H9 (cell line): ENCODE measurements at regions not wholly inside any gene's neighbourhood (a gene's known extent, or its start where the extent isn't known, plus 50 kb on each side); places are given as distances from the start of the nearest gene placed in this dataset.

Source experiments
- DNase-seq: peaks from one replicate; pipeline ENCODE4 v3.0.0-alpha.2; 2017
- H2AFZ ChIP-seq: one replicate; pipeline ENCODE4 v1.6.1; 2013; ENCODE audit warnings: mild to moderate bottlenecking, low read length, control low read depth, moderate library complexity
- H2AK5ac ChIP-seq: 2 replicates; pipeline ENCODE4 v1.6.1; 2013; ENCODE audit warnings: low read length, control low read depth, mixed read lengths; ENCODE audit not compliant: insufficient read length
- H2BK120ac ChIP-seq: one replicate; pipeline ENCODE4 v1.6.1; 2013; ENCODE audit warnings: low read depth, mild to moderate bottlenecking, low read length, control low read depth, inconsistent platforms; ENCODE audit not compliant: poor library complexity, severe bottlenecking
- H2BK12ac ChIP-seq: 2 replicates; pipeline ENCODE4 v1.6.1; 2013; ENCODE audit warnings: low read length, control low read depth, mixed read lengths, low read depth; ENCODE audit not compliant: insufficient read length
- H2BK15ac ChIP-seq: 2 replicates; pipeline ENCODE4 v1.6.1; 2013; ENCODE audit warnings: low read depth, low read length, control low read depth
- H2BK20ac ChIP-seq: one replicate; pipeline ENCODE4 v1.6.1; 2013; ENCODE audit warnings: low read depth, mild to moderate bottlenecking, low read length, control low read depth, inconsistent platforms; ENCODE audit not compliant: poor library complexity, severe bottlenecking
- H2BK5ac ChIP-seq: 2 replicates; pipeline ENCODE4 v1.6.1; 2013; ENCODE audit warnings: low read length, control low read depth, mixed read lengths; ENCODE audit not compliant: insufficient read length
- H3K14ac ChIP-seq: 2 replicates; pipeline ENCODE4 v1.6.1; 2013; ENCODE audit warnings: low read length, control low read depth; ENCODE audit not compliant: insufficient read depth
- H3K18ac ChIP-seq: 2 replicates; pipeline ENCODE4 v1.6.1; 2013; ENCODE audit warnings: low read depth, mild to moderate bottlenecking, mixed read lengths, low read length, control low read depth; ENCODE audit not compliant: insufficient read length
- H3K23ac ChIP-seq: 2 replicates; pipeline ENCODE4 v1.6.1; 2013; ENCODE audit warnings: low read length, control low read depth, mixed read lengths, low read depth; ENCODE audit not compliant: insufficient read length
- H3K23me2 ChIP-seq: 2 replicates; pipeline ENCODE4 v1.6.1; 2013; ENCODE audit warnings: low read depth, mild to moderate bottlenecking, mixed read lengths, low read length, control low read depth; ENCODE audit not compliant: insufficient read length, poor library complexity, severe bottlenecking
- H3K27ac ChIP-seq: 2 replicates; pipeline ENCODE4 v1.5.1; 2013; ENCODE audit warnings: low read length, control low read depth, mixed read lengths, low read depth; ENCODE audit not compliant: insufficient read length
- H3K27me3 ChIP-seq: 2 replicates; pipeline ENCODE4 v1.6.1; 2013; ENCODE audit warnings: low read length, control low read depth, inconsistent platforms; ENCODE audit not compliant: insufficient read depth
- H3K4ac ChIP-seq: 2 replicates; pipeline ENCODE4 v1.6.1; 2013; ENCODE audit warnings: low read depth, mild to moderate bottlenecking, control low read depth, inconsistent platforms, low read length, moderate library complexity
- H3K4me1 ChIP-seq: 2 replicates; pipeline ENCODE4 v1.6.1; 2013; ENCODE audit warnings: low read length, control low read depth, inconsistent platforms; ENCODE audit not compliant: insufficient read depth
- H3K4me2 ChIP-seq: 2 replicates; pipeline ENCODE4 v1.6.1; 2013; ENCODE audit warnings: low read length, control low read depth, mixed read lengths; ENCODE audit not compliant: insufficient read length, insufficient read depth
- H3K56ac ChIP-seq: 2 replicates; pipeline ENCODE4 v1.6.1; 2013; ENCODE audit warnings: low read depth, mild to moderate bottlenecking, mixed read lengths, low read length, control low read depth; ENCODE audit not compliant: insufficient read length
- H3K79me1 ChIP-seq: 2 replicates; pipeline ENCODE4 v1.6.1; 2013; ENCODE audit warnings: low read depth, mild to moderate bottlenecking, moderate library complexity, low read length, control low read depth, inconsistent platforms; ENCODE audit not compliant: insufficient read depth, poor library complexity, severe bottlenecking
- H3K79me2 ChIP-seq: 2 replicates; pipeline ENCODE4 v1.6.1; 2013; ENCODE audit warnings: low read length, control low read depth, inconsistent platforms; ENCODE audit not compliant: insufficient read depth
- H3K9ac ChIP-seq: 2 replicates; pipeline ENCODE4 v1.6.1; 2013; ENCODE audit warnings: low read length, control low read depth, mixed read lengths; ENCODE audit not compliant: insufficient read length; ENCODE audit errors: extremely low read depth
- H3K9me3 ChIP-seq: one replicate; pipeline ENCODE4 v1.6.1; 2013; ENCODE audit warnings: low read depth, low read length, inconsistent platforms; ENCODE audit not compliant: control insufficient read depth
- H3T11ph ChIP-seq: one replicate; pipeline ENCODE4 v1.6.1; 2013; ENCODE audit warnings: mild to moderate bottlenecking, low read length, control low read depth, inconsistent platforms
- H4K20me1 ChIP-seq: one replicate; pipeline ENCODE4 v1.6.1; 2013; ENCODE audit not compliant: control insufficient read depth, insufficient read length, insufficient read depth
- H4K5ac ChIP-seq: 2 replicates; pipeline ENCODE4 v1.6.1; 2013; ENCODE audit warnings: low read depth, mild to moderate bottlenecking, mixed read lengths, low read length, control low read depth; ENCODE audit not compliant: insufficient read length
- H4K8ac ChIP-seq: replicated peaks from 2 replicates; pipeline ENCODE4 v1.6.1; 2013; ENCODE audit warnings: low read length, control low read depth, mixed read lengths, low read depth; ENCODE audit not compliant: insufficient read length
- H4K91ac ChIP-seq: 2 replicates; pipeline ENCODE4 v1.6.1; 2013; ENCODE audit warnings: low read depth, mild to moderate bottlenecking, moderate library complexity, mixed read lengths, low read length, control low read depth; ENCODE audit not compliant: insufficient read length
- H3K27ac Mint-ChIP-seq, 3 experiments: 2 replicates in 2 of 3; 3 replicates in 1 of 3; pipeline ENCODE4 v1.8.0; 2020 to 2021; ENCODE audit warnings: mixed read lengths in 3 of 3, mild to moderate bottlenecking in 1 of 3, moderate library complexity in 1 of 3
- H3K27me3 Mint-ChIP-seq: 2 replicates; pipeline ENCODE4 v1.8.0; 2021; ENCODE audit warnings: low read depth, mild to moderate bottlenecking, moderate library complexity, mixed read lengths
- H3K36me3 Mint-ChIP-seq, 3 experiments: 2 replicates in 2 of 3; 3 replicates in 1 of 3; pipeline ENCODE4 v1.8.0; 2020 to 2021; ENCODE audit warnings: low read depth in 3 of 3, mixed read lengths in 3 of 3; ENCODE audit not compliant: insufficient read depth in 1 of 3
- H3K4me1 Mint-ChIP-seq, 2 experiments: 2 replicates each; pipeline ENCODE4 v1.8.0; 2020; ENCODE audit warnings: mixed read lengths in 2 of 2
- H3K4me3 Mint-ChIP-seq, 2 experiments: 2 replicates in 1 of 2; 3 replicates in 1 of 2; pipeline ENCODE4 v1.8.0; 2020 to 2021; ENCODE audit warnings: mild to moderate bottlenecking in 2 of 2, mixed read lengths in 2 of 2, moderate library complexity in 1 of 2
- H3K9me3 Mint-ChIP-seq, 2 experiments: 2 replicates in 1 of 2; 3 replicates in 1 of 2; pipeline ENCODE4 v1.8.0; 2020; ENCODE audit warnings: mild to moderate bottlenecking in 2 of 2, mixed read lengths in 2 of 2, moderate library complexity in 1 of 2
- CTCF ChIP-seq: fragments of 200-600 bp; sonication (generic); conservative IDR thresholded peaks from 3 replicates; pipeline ENCODE4 v1.8.0; 2021; ENCODE audit warnings: antibody characterized with exemption, mild to moderate bottlenecking
- WGBS: extraction: QIAGEN DNeasy Blood & Tissue Kit; methylation state at CpG from one replicate; pipeline ENCODE4 v1.1.7; 2013; ENCODE audit warnings: missing lambda C conversion rate, low lambda C conversion rate, mixed read lengths; ENCODE audit not compliant: insufficient read length; ENCODE audit errors: extremely low coverage; 5-methylcytosine and 5-hydroxymethylcytosine counted together

GRCh38 chr20:47851774-47852173 is 66.5 kb upstream of the SULF2 start:
- WGBS, result no CpG with 5 or more reads among the region's 7 CpGs

More at GRCh38 chr20:47851774-47852173, 66.5 kb upstream of the SULF2 start:
- TF ChIP-seq CTCF, result no peak
- Mint-ChIP-seq H3K4me3 (no peak overlapping the region), H3K4me1 (0 out of 4 replicates have a peak, but pooled peaks cover 0 to 3% of the 10 kb centered on the region in 2 experiments), H3K9me3 (peaks cover 40 to 49% of the 10 kb centered on the region in 2 experiments), H3K36me3 (peaks cover 8 to 40% (median 25%) of the 10 kb centered on the region in 3 experiments), H3K27ac (peak overlapping the region in 1 of 3 experiments; percentile 62; a peak in 1 of 7 replicates), H3K27me3 (peaks cover 5% of the 10 kb centered on the region)
- Histone ChIP-seq H3K56ac (no peak overlapping the region), H4K91ac (no peak overlapping the region), H3K9ac (no peak overlapping the region), H3K4me1 (no peaks in the 10 kb centered on the region), H2BK5ac (no peak overlapping the region), H2BK12ac (no peak overlapping the region), H3K27ac (no peak overlapping the region), H3K4ac (no peak overlapping the region), H3K79me2 (no peaks in the 10 kb centered on the region), H3K9me3 (no peaks in the 10 kb centered on the region), H3K23me2 (no peaks in the 10 kb centered on the region), H2BK20ac (no peak overlapping the region), H3T11ph (no peak overlapping the region), H3K14ac (no peak overlapping the region), H4K8ac (no peak overlapping the region), H4K20me1 (no peaks in the 10 kb centered on the region), H2AFZ (no peak overlapping the region), H2BK15ac (no peak overlapping the region), H3K27me3 (no peaks in the 10 kb centered on the region), H2AK5ac (no peak overlapping the region), H4K5ac (no peak overlapping the region), H3K23ac (no peak overlapping the region), H3K79me1 (no peaks in the 10 kb centered on the region), H3K18ac (no peak overlapping the region), H2BK120ac (no peak overlapping the region), H3K4me2 (no peak overlapping the region)
- DNase-seq, result no peak
